Gastroesophageal sphincter (tissue), 4 donors: ENCODE measurements at regions not wholly inside any gene's neighbourhood (a gene's known extent, or its start where the extent isn't known, plus 50 kb on each side); places are given as distances from the start of the nearest gene placed in this dataset.

Source experiments
- ATAC-seq: fragments of 150-250 bp; one replicate; pipeline ENCODE4 v1.9.1; 2016; ENCODE audit warnings: mild to moderate bottlenecking, moderate library complexity
- H3K27ac ChIP-seq, 4 donors: fragments of 200-600 bp; sonication (generic) in 3 of 4; 1 replicate in 3 of 4; 2 replicates in 1 of 4; pipeline ENCODE4 v1.5.1; 2016 to 2019
- H3K27me3 ChIP-seq: fragments of 200-600 bp; sonication (generic); one replicate; pipeline ENCODE4 v1.5.1; 2019
- H3K36me3 ChIP-seq, 2 donors: fragments of 200-600 bp; sonication (generic); one replicate each; pipeline ENCODE4 v1.5.1; 2019; ENCODE audit warnings: control low read depth in 1 of 2
- H3K4me1 ChIP-seq, 3 donors: fragments of 200-600 bp; sonication (generic); 1 replicate in 2 of 3; 2 replicates in 1 of 3; pipeline ENCODE4 v1.5.1; 2016 to 2019; ENCODE audit warnings: control low read depth in 2 of 3
- H3K4me3 ChIP-seq, 2 donors: fragments of 200-600 bp; sonication (generic); one replicate each; pipeline ENCODE4 v1.5.1; 2019; ENCODE audit warnings: mild to moderate bottlenecking in 1 of 2, moderate library complexity in 1 of 2
- H3K9me3 ChIP-seq, 3 donors: fragments of 200-600 bp; sonication (generic); one replicate each; pipeline ENCODE4 v1.5.1; 2017 to 2019; ENCODE audit warnings: control low read depth in 2 of 3
- CTCF ChIP-seq, 4 experiments: fragments of 200-600 bp in 2 of 4; fragments of 450-650 bp in 2 of 4; sonication (generic) in 1 of 4; IDR thresholded peaks; one replicate each; pipeline ENCODE4 v1.5.1; 2017 to 2019; ENCODE audit warnings: antibody characterized with exemption in 4 of 4, mild to moderate bottlenecking in 2 of 4, moderate library complexity in 2 of 4
- EP300 ChIP-seq: sonication (generic); formaldehyde crosslinking; IDR thresholded peaks from one replicate; pipeline ENCODE4 v1.6.1; 2017; ENCODE audit warnings: antibody characterized with exemption, mild to moderate bottlenecking
- POLR2A ChIP-seq, 2 donors: fragments of 450-650 bp; IDR thresholded peaks; one replicate each; pipeline ENCODE4 v1.6.1; 2017; ENCODE audit warnings: antibody characterized with exemption in 2 of 2, mild to moderate bottlenecking in 2 of 2, moderate library complexity in 1 of 2
- POLR2AphosphoS5 ChIP-seq: sonication (generic); formaldehyde crosslinking; IDR thresholded peaks from one replicate; pipeline ENCODE4 v1.6.1; 2017; ENCODE audit warnings: antibody characterized with exemption
- WGBS, 2 donors: methylation state at CpG; one replicate each; pipeline ENCODE4 v1.1.5; 2018; ENCODE audit warnings: low coverage in 1 of 2; 5-methylcytosine and 5-hydroxymethylcytosine counted together

GRCh38 chrX:63961964-63962363 lies 176.9 kb upstream of the ARHGEF9 start:
- no peaks in the 10 kb centered on the region for H3K27me3 ChIP-seq

DNA sequence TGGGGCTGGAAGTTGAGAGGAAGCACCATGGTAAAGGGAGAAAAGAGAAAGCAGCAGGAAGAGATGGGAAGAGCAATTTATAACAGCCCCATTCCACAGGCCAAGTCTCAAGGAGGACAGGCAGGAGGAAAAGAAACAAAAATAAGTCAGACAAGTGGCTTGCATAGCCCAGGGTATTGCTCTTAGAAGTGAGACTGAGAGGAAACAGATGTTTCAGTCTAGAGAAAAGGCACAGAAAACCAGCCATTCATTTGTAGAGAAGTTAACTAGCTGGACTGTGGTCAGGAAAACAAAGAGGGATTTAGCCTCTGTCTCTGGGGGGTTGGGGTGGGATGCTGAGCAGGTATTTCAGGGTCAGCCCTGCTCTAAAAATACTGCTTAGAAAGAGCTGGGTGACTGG lies 175.0 kb upstream of the ARHGEF9 start:
- TF ChIP-seq POLR2A (IDR thresholded peaks at IDR 0.05) (no peak), CTCF (IDR thresholded peaks at IDR 0.05) (no peak), EP300 (no peak), POLR2AphosphoS5 (no peak)
- Histone ChIP-seq H3K9me3 (no peaks in the 10 kb centered on the region), H3K27ac (no peak overlapping the region), H3K4me1 (no peaks in the 10 kb centered on the region), H3K36me3 (no peaks in the 10 kb centered on the region), H3K27me3 (no peaks in the 10 kb centered on the region), H3K4me3 (no peak overlapping the region)
- ATAC-seq: no peak

More at GRCh38 chrX:63961964-63962363, 176.9 kb upstream of the ARHGEF9 start:
- Histone ChIP-seq H3K4me1 (no peaks in the 10 kb centered on the region), H3K4me3 (no peak overlapping the region), H3K9me3 (no peaks in the 10 kb centered on the region), H3K36me3 (no peaks in the 10 kb centered on the region), H3K27ac (no peak overlapping the region)
- no CpG with 5 or more reads among the region's 1 CpG for WGBS, 2 donors
- TF ChIP-seq CTCF (IDR thresholded peaks at IDR 0.05) (no peak), POLR2A (IDR thresholded peaks at IDR 0.05) (no peak), EP300 (no peak), POLR2AphosphoS5 (no peak)
- no peak for ATAC-seq

GRCh38 chrX:63958134-63958865 lies 173.3 kb upstream of the ARHGEF9 start:
- Histone ChIP-seq H3K27me3 (no peaks in the 10 kb centered on the region), H3K9me3 (no peaks in the 10 kb centered on the region), H3K4me1 (no peaks in the 10 kb centered on the region), H3K4me3 (no peak overlapping the region), H3K27ac (no peak overlapping the region), H3K36me3 (no peaks in the 10 kb centered on the region)
- TF ChIP-seq POLR2A (IDR thresholded peaks at IDR 0.05): no peak
- WGBS, 2 donors: 86 to 100% methylated on average over 1 of the region's 2 CpGs
- ATAC-seq: no peak

DNA sequence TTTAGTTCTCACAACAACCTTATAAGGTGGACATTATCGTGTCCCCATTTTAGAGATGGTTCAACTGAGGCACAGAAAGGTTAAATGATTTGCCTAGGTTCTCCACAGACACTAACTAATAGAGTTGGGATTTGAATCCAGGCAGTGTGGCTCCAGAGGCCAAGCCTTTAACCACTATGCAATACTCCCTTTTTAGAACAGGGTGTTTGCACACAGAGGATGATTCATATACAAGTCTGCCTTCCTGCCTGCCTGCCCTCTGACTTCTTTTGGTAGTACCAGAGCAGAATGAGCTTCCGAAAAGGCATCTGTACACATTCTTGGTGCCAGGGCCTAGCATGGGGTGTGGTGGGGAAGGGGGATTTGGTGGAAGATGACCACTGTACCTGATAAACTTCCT lies 150.8 kb upstream of the ARHGEF9 start:
- H3K9me3 ChIP-seq: no peaks in the 10 kb centered on the region
- TF ChIP-seq EP300 (no peak), POLR2A (IDR thresholded peaks at IDR 0.05) (no peak), POLR2AphosphoS5 (no peak), CTCF (IDR thresholded peaks at IDR 0.05) (no peak)
- no peak overlapping the region for H3K27ac ChIP-seq
- H3K27me3 ChIP-seq: no peaks in the 10 kb centered on the region
- no peaks in the 10 kb centered on the region for H3K36me3 ChIP-seq
- 67 to 100% methylated on average over 1 to 2 of the region's 2 CpGs for WGBS, 2 donors
- ATAC-seq: no peak
- no peak overlapping the region for H3K4me3 ChIP-seq
- no peaks in the 10 kb centered on the region for H3K4me1 ChIP-seq

DNA sequence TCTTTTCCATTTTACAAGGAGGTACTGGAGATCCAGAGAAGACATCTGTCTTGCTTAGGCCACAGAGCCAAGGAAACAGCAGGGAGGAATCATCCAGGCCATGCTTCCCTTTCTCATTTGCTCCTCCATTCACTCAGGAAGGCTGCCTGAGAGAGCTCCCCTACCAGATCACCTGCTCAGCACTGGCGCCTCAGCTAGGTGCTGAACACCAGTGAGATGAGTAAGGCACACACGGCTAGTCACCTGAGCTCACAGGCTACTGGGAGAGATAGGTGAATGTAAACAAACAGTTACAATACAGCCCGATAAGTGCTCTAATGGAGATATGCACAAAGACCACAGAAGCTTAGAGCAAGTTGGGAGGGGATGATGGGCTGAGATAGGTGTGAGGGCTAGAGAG lies 149.8 kb upstream of the ARHGEF9 start:
- no peaks in the 10 kb centered on the region for H3K9me3 ChIP-seq

More for the DNA sequence above, 149.8 kb upstream of the ARHGEF9 start:
- H3K4me1 ChIP-seq: no peaks in the 10 kb centered on the region
- no peak overlapping the region for H3K27ac ChIP-seq
- H3K27me3 ChIP-seq: no peaks in the 10 kb centered on the region
- no peak for ATAC-seq
- no peak overlapping the region for H3K4me3 ChIP-seq
- no CpG with 5 or more reads among the region's 3 CpGs for WGBS, 2 donors
- H3K36me3 ChIP-seq: no peaks in the 10 kb centered on the region
- TF ChIP-seq CTCF (IDR thresholded peaks at IDR 0.05) (no peak), POLR2A (IDR thresholded peaks at IDR 0.05) (no peak), EP300 (no peak), POLR2AphosphoS5 (no peak)
